CD4-positive, alpha-beta T cell treated with Interferon gamma for 1 hour (primary cell): ENCODE measurements at regions not wholly inside any gene's neighbourhood (a gene's known extent, or its start where the extent isn't known, plus 50 kb on each side); places are given as distances from the start of the nearest gene placed in this dataset.

Experiments
- DNase-seq: peaks from one replicate; pipeline ENCODE4 v3.0.0-alpha.2; 2020

- no peak for DNase-seq
Observed at GRCh38 chr6:37105148-37106050, 64.6 kb upstream of the PIM1 start.

DNA sequence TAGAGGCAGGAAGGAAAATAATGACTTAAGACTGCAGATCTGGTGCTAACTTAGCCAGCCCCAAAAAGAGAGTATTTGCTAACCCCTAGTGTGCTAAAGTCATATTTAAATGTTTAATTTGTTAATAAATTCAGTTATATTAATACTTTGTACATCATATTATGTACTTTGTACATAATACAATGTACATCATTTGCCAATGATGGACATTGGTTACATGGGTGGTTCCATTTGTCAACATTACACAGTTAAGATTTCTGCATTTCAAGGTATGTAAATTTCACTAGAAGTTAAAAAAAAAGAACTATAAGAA lies 63.9 kb upstream of the PIM1 start:
- no peak for DNase-seq

- DNase-seq: no peak
Observed at GRCh38 chr6:37106554-37106953, 63.4 kb upstream of the PIM1 start.

DNA sequence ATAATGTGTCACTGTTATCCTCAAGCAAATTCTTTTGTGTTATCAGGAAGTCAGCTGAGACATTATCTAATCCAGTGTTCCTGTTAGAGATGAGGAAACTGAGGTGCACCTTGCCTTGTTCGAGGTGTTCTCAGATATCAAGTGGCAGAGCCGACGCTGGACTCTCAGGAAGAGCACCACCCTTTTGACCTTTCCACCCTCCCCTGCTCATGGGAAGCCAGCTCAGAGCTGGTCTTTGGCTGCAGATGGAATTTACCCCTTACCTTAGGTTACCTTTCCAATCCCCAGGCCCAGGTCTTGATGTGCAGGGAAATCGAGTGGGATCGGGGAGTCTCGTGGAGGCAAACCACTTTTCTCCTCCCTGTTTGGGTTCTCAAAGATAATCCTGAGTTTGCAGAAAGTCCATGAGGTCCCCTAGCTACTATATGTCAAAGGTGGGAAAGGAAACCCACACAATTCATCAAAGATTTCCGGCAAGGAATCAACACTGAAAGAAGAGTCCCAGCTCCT lies 62.9 kb upstream of the PIM1 start:
- DNase-seq: no peak

DNA sequence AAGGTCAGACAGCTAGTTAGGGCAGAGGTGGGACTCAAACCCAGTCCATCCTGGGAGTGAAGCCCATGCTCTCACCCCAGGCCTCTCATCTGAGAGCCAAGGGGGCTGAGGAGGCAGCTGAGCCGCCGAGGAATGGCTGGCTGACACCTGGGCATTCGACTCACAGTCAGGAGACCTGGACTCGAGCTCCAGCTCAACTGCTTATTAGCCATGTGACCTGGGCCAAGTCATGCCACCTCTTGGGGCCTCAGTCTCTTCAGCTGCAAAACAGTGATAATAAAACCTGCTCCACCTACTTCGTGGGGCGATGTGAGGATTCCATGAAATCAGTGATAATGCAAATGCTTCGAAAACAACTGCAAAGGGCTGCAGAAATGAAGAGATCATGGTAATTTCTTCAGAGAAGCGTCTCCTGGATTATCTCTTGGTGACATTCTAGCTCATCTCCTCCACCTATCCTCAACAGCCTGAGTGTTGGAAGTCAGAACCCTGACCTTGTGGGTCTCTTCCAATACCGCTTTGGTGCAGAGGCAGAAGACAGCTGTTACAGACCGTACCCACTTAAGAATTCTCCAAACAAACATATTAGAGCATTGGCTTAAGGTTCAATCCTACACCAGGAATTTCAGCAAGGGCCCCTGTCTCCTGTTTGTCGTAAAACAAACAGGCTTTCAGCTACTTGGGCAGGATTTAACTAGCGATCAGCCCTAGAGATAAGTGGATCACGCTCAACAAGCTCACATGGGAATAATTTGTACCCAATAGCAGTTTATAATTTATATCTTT lies 60.0 kb upstream of the PIM1 start:
- no peak for DNase-seq

- DNase-seq: no peak
Observed at GRCh38 chr6:37110500-37111461, 59.2 kb upstream of the PIM1 start.

DNA sequence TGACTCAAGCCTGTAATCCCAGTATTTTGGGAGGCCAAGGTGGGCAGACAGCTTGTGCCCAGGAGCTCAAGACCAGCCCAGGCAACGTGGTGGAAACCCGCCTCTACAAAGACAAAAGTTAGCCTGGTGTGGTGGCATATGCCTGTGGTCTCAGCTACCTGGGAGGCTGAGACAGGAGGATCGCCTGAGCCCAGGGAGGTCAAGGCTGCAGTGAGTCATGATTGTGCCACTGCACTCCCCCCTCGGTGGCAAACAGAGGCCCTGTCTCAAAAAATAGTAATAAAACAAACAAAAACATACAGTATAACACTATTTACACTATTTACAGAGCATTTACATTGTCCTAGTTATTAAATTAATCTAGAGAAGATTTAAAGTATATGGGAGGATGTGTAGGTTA lies 56.0 kb upstream of the PIM1 start:
- DNase-seq: no peak

DNA sequence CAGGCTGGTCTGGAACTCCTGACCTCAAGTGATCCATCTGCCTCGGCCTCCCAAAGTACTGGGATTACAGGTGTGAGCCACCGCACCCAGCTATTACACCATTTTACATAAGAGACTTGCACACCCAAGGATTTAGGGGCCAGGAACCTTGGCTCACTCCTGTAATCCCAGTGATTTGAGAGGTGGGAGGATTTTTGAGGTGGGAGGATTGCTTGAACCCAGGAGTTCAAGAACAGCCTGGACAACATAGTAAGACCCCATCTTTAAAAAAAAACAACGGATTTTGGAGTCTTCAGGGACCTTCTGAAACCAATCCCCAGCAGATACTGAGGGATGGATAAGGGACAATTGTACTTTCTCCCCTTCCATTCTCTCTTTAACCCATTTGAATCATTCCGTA lies 55.3 kb upstream of the PIM1 start:
- no peak for DNase-seq

GRCh38 chr6:37115236-37115895 lies 54.6 kb upstream of the PIM1 start:
- DNase-seq: no peak

- no peak for DNase-seq
Observed at GRCh38 chr6:37116326-37116725, 53.6 kb upstream of the PIM1 start.

- DNase-seq: no peak
Observed at GRCh38 chr6:37119387-37119886, 50.5 kb upstream of the PIM1 start.
